MM.1S (cell line): ENCODE measurements at regions not wholly inside any gene's neighbourhood (a gene's known extent, or its start where the extent isn't known, plus 50 kb on each side); places are given as distances from the start of the nearest gene placed in this dataset.

Experiments used
- DNase-seq: peaks from one replicate; pipeline ENCODE4 v3.0.0-alpha.2; 2015
- H2AFZ ChIP-seq: fragments of 300-600 bp; sonication (generic); 2 replicates; pipeline ENCODE4 v1.6.0; 2016; ENCODE audit warnings: antibody characterized with exemption, low read length
- H3F3A ChIP-seq: fragments of 300-600 bp; sonication (generic); 2 replicates; pipeline ENCODE4 v1.6.1; 2016; ENCODE audit warnings: mild to moderate bottlenecking, antibody characterized with exemption, low read length, moderate library complexity, mixed read lengths; ENCODE audit not compliant: insufficient read depth
- H3K27ac ChIP-seq: fragments of 300-600 bp; sonication (generic); 2 replicates; pipeline ENCODE4 v1.5.1; 2016; ENCODE audit warnings: mild to moderate bottlenecking, low read length
- H3K27me3 ChIP-seq: fragments of 300-600 bp; sonication (generic); replicated peaks from 2 replicates; pipeline ENCODE4 v1.6.0; 2016; ENCODE audit warnings: low read length; ENCODE audit not compliant: insufficient read depth
- H3K36me3 ChIP-seq: fragments of 300-600 bp; sonication (generic); replicated peaks from 2 replicates; pipeline ENCODE4 v1.6.1; 2016; ENCODE audit warnings: mild to moderate bottlenecking, low read length, mixed read lengths; ENCODE audit not compliant: insufficient read depth
- H3K4me1 ChIP-seq: fragments of 300-600 bp; sonication (generic); 2 replicates; pipeline ENCODE4 v1.6.1; 2016; ENCODE audit warnings: low read length, mixed read lengths
- H3K4me2 ChIP-seq: fragments of 300-600 bp; sonication (generic); 2 replicates; pipeline ENCODE4 v1.6.0; 2016; ENCODE audit warnings: low read depth, low read length
- H3K4me3 ChIP-seq: fragments of 300-600 bp; sonication (generic); 2 replicates; pipeline ENCODE4 v1.5.1; 2016; ENCODE audit warnings: low read length, mixed read lengths
- H3K79me2 ChIP-seq: fragments of 300-600 bp; sonication (generic); 2 replicates; pipeline ENCODE4 v1.6.1; 2016; ENCODE audit warnings: mixed run types, low read length, mixed read lengths
- H3K9ac ChIP-seq: fragments of 300-600 bp; sonication (generic); 2 replicates; pipeline ENCODE4 v1.6.1; 2016; ENCODE audit warnings: low read length, mixed read lengths
- H3K9me2 ChIP-seq: fragments of 300-600 bp; sonication (generic); replicated peaks from 2 replicates; pipeline ENCODE4 v1.6.1; 2016; ENCODE audit warnings: mild to moderate bottlenecking, low read length, mixed read lengths; ENCODE audit not compliant: insufficient read depth
- H3K9me3 ChIP-seq: fragments of 300-600 bp; sonication (generic); replicated peaks from 2 replicates; pipeline ENCODE4 v1.6.1; 2016; ENCODE audit warnings: mild to moderate bottlenecking, low read length, mixed read lengths; ENCODE audit not compliant: insufficient read depth
- H4K20me1 ChIP-seq: fragments of 300-600 bp; sonication (generic); 2 replicates; pipeline ENCODE4 v1.6.1; 2016; ENCODE audit warnings: mild to moderate bottlenecking, low read length, moderate library complexity, mixed read lengths; ENCODE audit not compliant: insufficient read depth
- CTCF ChIP-seq: fragments of 300-600 bp; sonication (generic); IDR thresholded peaks from 2 replicates; pipeline ENCODE4 v1.5.1; 2016; ENCODE audit warnings: antibody characterized with exemption, low read length, mixed read lengths
- EZH2 ChIP-seq: fragments of 300-600 bp; sonication (generic); optimal IDR thresholded peaks from 2 replicates; pipeline ENCODE3; 2017; ENCODE audit warnings: low read depth, mild to moderate bottlenecking, antibody characterized with exemption, low read length, mixed read lengths
- EZH2phosphoT487 ChIP-seq: fragments of 300-600 bp; sonication (generic); IDR thresholded peaks from 2 replicates; pipeline ENCODE4 v1.6.1; 2018; ENCODE audit warnings: antibody characterized with exemption, low read length

- Histone ChIP-seq H3K9me2 (no peaks in the 10 kb centered on the region), H3K4me2 (no peak overlapping the region), H3K4me3 (no peak overlapping the region), H3K4me1 (no peaks in the 10 kb centered on the region), H3F3A (no peaks in the 10 kb centered on the region), H3K79me2 (no peaks in the 10 kb centered on the region), H3K27ac (no peak overlapping the region), H3K9me3 (no peaks in the 10 kb centered on the region), H3K27me3 (no peaks in the 10 kb centered on the region), H2AFZ (no peak overlapping the region), H4K20me1 (no peaks in the 10 kb centered on the region), H3K9ac (no peak overlapping the region), H3K36me3 (no peaks in the 10 kb centered on the region)
- no peak for TF ChIP-seq EZH2
- TF ChIP-seq EZH2phosphoT487 = no peak
- no peak for DNase-seq
Measured at GRCh38 chr22:34761111-34761510, 304.8 kb upstream of the ISX start.

GRCh38 chr22:34763496-34763895 is 302.5 kb upstream of the ISX start:
- Histone ChIP-seq H2AFZ (no peak overlapping the region), H3K27me3 (no peaks in the 10 kb centered on the region), H3K36me3 (no peaks in the 10 kb centered on the region), H4K20me1 (no peaks in the 10 kb centered on the region), H3K9me3 (no peaks in the 10 kb centered on the region), H3K4me2 (no peak overlapping the region), H3K79me2 (no peaks in the 10 kb centered on the region), H3F3A (no peaks in the 10 kb centered on the region), H3K4me1 (no peaks in the 10 kb centered on the region), H3K9me2 (no peaks in the 10 kb centered on the region), H3K27ac (no peak overlapping the region), H3K9ac (no peak overlapping the region), H3K4me3 (no peak overlapping the region)
- TF ChIP-seq EZH2 = no peak
- TF ChIP-seq CTCF = no peak
- TF ChIP-seq EZH2phosphoT487 = no peak
- DNase-seq = no peak

GRCh38 chr22:34765115-34765514 is 300.8 kb upstream of the ISX start:
- Histone ChIP-seq H3K4me3 (no peak overlapping the region), H3K9me3 (no peaks in the 10 kb centered on the region), H3F3A (no peaks in the 10 kb centered on the region), H3K4me2 (no peak overlapping the region), H3K79me2 (no peaks in the 10 kb centered on the region), H4K20me1 (no peaks in the 10 kb centered on the region), H2AFZ (no peak overlapping the region), H3K36me3 (no peaks in the 10 kb centered on the region), H3K27me3 (no peaks in the 10 kb centered on the region), H3K27ac (no peak overlapping the region), H3K9ac (no peak overlapping the region), H3K4me1 (no peaks in the 10 kb centered on the region), H3K9me2 (no peaks in the 10 kb centered on the region)
- TF ChIP-seq CTCF (no peak), EZH2 (no peak), EZH2phosphoT487 (no peak)
- DNase-seq = no peak

- H3K9ac ChIP-seq = no peak overlapping the region
- DNase-seq = no peak
- no peaks in the 10 kb centered on the region for H3K9me3 ChIP-seq
- H3K4me2 ChIP-seq = no peak overlapping the region
- no peaks in the 10 kb centered on the region for H3K36me3 ChIP-seq
- no peak overlapping the region for H3K27ac ChIP-seq
- H3K4me1 ChIP-seq = no peaks in the 10 kb centered on the region
- H3K79me2 ChIP-seq = no peaks in the 10 kb centered on the region
- H3K27me3 ChIP-seq = no peaks in the 10 kb centered on the region
- H3K4me3 ChIP-seq = no peak overlapping the region
- no peaks in the 10 kb centered on the region for H3K9me2 ChIP-seq
- no peaks in the 10 kb centered on the region for H4K20me1 ChIP-seq
- TF ChIP-seq CTCF (no peak), EZH2phosphoT487 (no peak), EZH2 (no peak)
- H3F3A ChIP-seq = no peaks in the 10 kb centered on the region
- H2AFZ ChIP-seq = no peak overlapping the region
Measured at GRCh38 chr22:34769361-34769760, 296.6 kb upstream of the ISX start.
